ENCODE measurements at regions not wholly inside any gene's neighbourhood (a gene's known extent, or its start where the extent isn't known, plus 50 kb on each side); places are given as distances from the start of the nearest gene placed in this dataset.

- intact Hi-C loops (cut with DNase I): no loop called here
- H3K9me3 ChIP-seq: no peaks in the 10 kb centered on the region
- no peaks in the 10 kb centered on the region for H3K36me3 ChIP-seq
- TF ChIP-seq POLR2A (IDR thresholded peaks at IDR 0.05) (no peak), POLR2AphosphoS5 (IDR thresholded peaks at IDR 0.05) (no peak)
- TF ChIP-seq, protein P1, sequence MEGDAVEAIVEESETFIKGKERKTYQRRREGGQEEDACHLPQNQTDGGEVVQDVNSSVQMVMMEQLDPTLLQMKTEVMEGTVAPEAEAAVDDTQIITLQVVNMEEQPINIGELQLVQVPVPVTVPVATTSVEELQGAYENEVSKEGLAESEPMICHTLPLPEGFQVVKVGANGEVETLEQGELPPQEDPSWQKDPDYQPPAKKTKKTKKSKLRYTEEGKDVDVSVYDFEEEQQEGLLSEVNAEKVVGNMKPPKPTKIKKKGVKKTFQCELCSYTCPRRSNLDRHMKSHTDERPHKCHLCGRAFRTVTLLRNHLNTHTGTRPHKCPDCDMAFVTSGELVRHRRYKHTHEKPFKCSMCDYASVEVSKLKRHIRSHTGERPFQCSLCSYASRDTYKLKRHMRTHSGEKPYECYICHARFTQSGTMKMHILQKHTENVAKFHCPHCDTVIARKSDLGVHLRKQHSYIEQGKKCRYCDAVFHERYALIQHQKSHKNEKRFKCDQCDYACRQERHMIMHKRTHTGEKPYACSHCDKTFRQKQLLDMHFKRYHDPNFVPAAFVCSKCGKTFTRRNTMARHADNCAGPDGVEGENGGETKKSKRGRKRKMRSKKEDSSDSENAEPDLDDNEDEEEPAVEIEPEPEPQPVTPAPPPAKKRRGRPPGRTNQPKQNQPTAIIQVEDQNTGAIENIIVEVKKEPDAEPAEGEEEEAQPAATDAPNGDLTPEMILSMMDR (IDR thresholded peaks at IDR 0.05): no peak
- no peak for DNase-seq (ENCODE audit: low spot score)
- no peak overlapping the region for H3K27ac ChIP-seq
- H3K4me1 ChIP-seq (replicated peaks): no peaks in the 10 kb centered on the region
- H3K4me3 ChIP-seq: no peak overlapping the region
- WGBS: 86% methylated on average over 7 of the region's 7 CpGs
- no peaks in the 10 kb centered on the region for H3K27me3 ChIP-seq (replicated peaks; ENCODE audit: insufficient read depth)
These were observed 411.1 kb upstream of the ITGA1 start for GRCh38 chr5:52376592-52376991.

GRCh38 chr5:52378237-52378636 lies 409.5 kb upstream of the ITGA1 start:
- H3K4me3 ChIP-seq: no peak overlapping the region
- no peak for DNase-seq (ENCODE audit: low spot score)
- intact Hi-C loops (cut with DNase I): no loop called here
- H3K27ac ChIP-seq: no peak overlapping the region
- H3K36me3 ChIP-seq: no peaks in the 10 kb centered on the region
- H3K27me3 ChIP-seq (replicated peaks; ENCODE audit: insufficient read depth): no peaks in the 10 kb centered on the region
- H3K9me3 ChIP-seq: no peaks in the 10 kb centered on the region
- TF ChIP-seq, protein P1 (IDR thresholded peaks at IDR 0.05): no peak
- TF ChIP-seq POLR2A (IDR thresholded peaks at IDR 0.05) (no peak), POLR2AphosphoS5 (IDR thresholded peaks at IDR 0.05) (no peak)
- no peaks in the 10 kb centered on the region for H3K4me1 ChIP-seq (replicated peaks)

- no peak overlapping the region for H3K4me3 ChIP-seq
- H3K4me1 ChIP-seq (replicated peaks): no peaks in the 10 kb centered on the region
- no peak overlapping the region for H3K27ac ChIP-seq
- H3K27me3 ChIP-seq (replicated peaks; ENCODE audit: insufficient read depth): no peaks in the 10 kb centered on the region
- no peaks in the 10 kb centered on the region for H3K9me3 ChIP-seq
- intact Hi-C loops (cut with DNase I): no loop called here
- H3K36me3 ChIP-seq: no peaks in the 10 kb centered on the region
- DNase-seq (ENCODE audit: low spot score): no peak
- TF ChIP-seq, protein P1 (IDR thresholded peaks at IDR 0.05): no peak
- TF ChIP-seq POLR2AphosphoS5 (IDR thresholded peaks at IDR 0.05) (no peak), POLR2A (IDR thresholded peaks at IDR 0.05) (no peak)
- 95% methylated on average over 3 of the region's 3 CpGs for WGBS
These were observed 399.4 kb upstream of the ITGA1 start for GRCh38 chr5:52388349-52388748.

DNA sequence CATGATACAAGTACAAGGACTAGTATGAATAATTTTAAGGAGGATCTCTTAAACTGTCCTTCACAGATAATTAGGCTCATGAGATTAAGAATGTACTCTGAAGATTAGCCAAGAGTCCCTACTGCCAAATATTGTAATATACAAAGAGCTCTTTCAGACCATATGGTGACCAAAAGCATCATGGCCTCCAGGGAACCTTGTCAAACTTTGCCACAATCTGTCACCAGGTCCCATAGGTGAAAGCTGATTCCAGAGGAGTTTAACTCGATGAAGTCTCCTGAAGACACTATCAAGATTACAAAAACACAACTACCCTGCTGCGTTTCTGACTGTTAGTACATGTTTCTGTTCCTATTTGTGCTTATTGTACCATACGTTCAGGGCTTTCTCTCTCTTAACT lies 395.4 kb upstream of the ITGA1 start:
- Histone ChIP-seq H3K27ac (no peak overlapping the region), H3K36me3 (no peaks in the 10 kb centered on the region), H3K9me3 (no peaks in the 10 kb centered on the region), H3K4me1 (replicated peaks) (no peaks in the 10 kb centered on the region), H3K27me3 (replicated peaks; ENCODE audit: insufficient read depth) (no peaks in the 10 kb centered on the region), H3K4me3 (no peak overlapping the region)
- intact Hi-C loops (cut with DNase I): no loop called here
- DNase-seq (ENCODE audit: low spot score): no peak
- WGBS: 79% methylated on average over 3 of the region's 3 CpGs
- TF ChIP-seq POLR2AphosphoS5 (IDR thresholded peaks at IDR 0.05) (no peak), POLR2A (IDR thresholded peaks at IDR 0.05) (no peak)
- TF ChIP-seq, protein P1 (IDR thresholded peaks at IDR 0.05): no peak

DNA sequence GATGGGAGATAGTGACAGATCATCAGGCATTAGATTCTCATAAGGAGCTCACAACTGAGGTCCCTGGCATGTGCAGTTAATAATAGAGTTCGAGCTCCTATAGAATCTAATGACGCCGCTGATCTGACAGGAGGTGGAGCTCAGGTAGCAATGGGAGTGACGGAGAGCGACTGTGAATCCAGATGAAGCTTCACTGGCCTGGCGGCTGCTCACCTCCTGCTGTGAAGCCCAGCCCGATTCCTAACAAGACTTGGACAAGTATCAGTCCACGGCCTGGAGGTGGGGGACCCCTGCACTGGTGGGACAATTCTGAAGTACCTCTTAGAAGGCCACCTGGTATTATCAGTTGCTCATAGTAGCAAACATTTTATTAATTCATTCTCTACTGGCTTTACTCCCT lies 377.9 kb upstream of the ITGA1 start:
- Histone ChIP-seq H3K9me3 (no peaks in the 10 kb centered on the region), H3K4me3 (no peak overlapping the region), H3K27me3 (replicated peaks; ENCODE audit: insufficient read depth) (no peaks in the 10 kb centered on the region), H3K36me3 (no peaks in the 10 kb centered on the region), H3K4me1 (replicated peaks) (no peaks in the 10 kb centered on the region), H3K27ac (no peak overlapping the region)
- WGBS: 92% methylated on average over 8 of the region's 8 CpGs
- no peak for TF ChIP-seq POLR2A (IDR thresholded peaks at IDR 0.05)
- TF ChIP-seq, protein P1 (IDR thresholded peaks at IDR 0.05): no peak
- intact Hi-C loops (cut with DNase I): no loop called here
- DNase-seq (ENCODE audit: low spot score): no peak

All from prostate gland (tissue), 2 donors.